ENCODE measurements at regions not wholly inside any gene's neighbourhood (a gene's known extent, or its start where the extent isn't known, plus 50 kb on each side); places are given as distances from the start of the nearest gene placed in this dataset.

- no peak for DNase-seq
Measured at GRCh38 chr4:180640193-180640592, 1603.0 kb upstream of the TENM3 start.

GRCh38 chr4:180641495-180641894 lies 1601.7 kb upstream of the TENM3 start:
- DNase-seq = no peak

GRCh38 chr4:180642732-180643131 lies 1600.5 kb upstream of the TENM3 start:
- DNase-seq = no peak

GRCh38 chr4:180650273-180650672 lies 1592.9 kb upstream of the TENM3 start:
- no peak for DNase-seq

GRCh38 chr4:180652533-180652932 lies 1590.7 kb upstream of the TENM3 start:
- DNase-seq = no peak

GRCh38 chr4:180655886-180656285 lies 1587.3 kb upstream of the TENM3 start:
- no peak for DNase-seq

GRCh38 chr4:180657881-180658280 lies 1585.3 kb upstream of the TENM3 start:
- no peak for DNase-seq

GRCh38 chr4:180664766-180665368 lies 1578.3 kb upstream of the TENM3 start:
- peak; percentile 75 for DNase-seq

- DNase-seq = no peak
Measured at GRCh38 chr4:180665481-180665880, 1577.7 kb upstream of the TENM3 start.

GRCh38 chr4:180665994-180666824 lies 1577.0 kb upstream of the TENM3 start:
- DNase-seq = no peak

GRCh38 chr4:180668732-180669131 lies 1574.5 kb upstream of the TENM3 start:
- DNase-seq = no peak

GRCh38 chr4:180669680-180670079 lies 1573.5 kb upstream of the TENM3 start:
- DNase-seq = no peak

GRCh38 chr4:180674619-180675358 lies 1568.4 kb upstream of the TENM3 start:
- no peak for DNase-seq

GRCh38 chr4:180675359-180675650 lies 1567.9 kb upstream of the TENM3 start:
- no peak for DNase-seq

- no peak for DNase-seq
Measured at GRCh38 chr4:180680305-180680704, 1562.9 kb upstream of the TENM3 start.

GRCh38 chr4:180682776-180683175 lies 1560.4 kb upstream of the TENM3 start:
- DNase-seq = no peak

- no peak for DNase-seq
Measured at GRCh38 chr4:180683186-180683585, 1560.0 kb upstream of the TENM3 start.

GRCh38 chr4:180688480-180688879 lies 1554.7 kb upstream of the TENM3 start:
- no peak for DNase-seq

- no peak for DNase-seq
Measured at GRCh38 chr4:180694875-180695274, 1548.3 kb upstream of the TENM3 start.

- no peak for DNase-seq
Measured at GRCh38 chr4:180695851-180696250, 1547.4 kb upstream of the TENM3 start.

- no peak for DNase-seq
Measured at GRCh38 chr4:180696460-180697092, 1546.6 kb upstream of the TENM3 start.

GRCh38 chr4:180698550-180699195 lies 1544.5 kb upstream of the TENM3 start:
- DNase-seq = no peak

- no peak for DNase-seq
Measured at GRCh38 chr4:180706766-180707165, 1536.4 kb upstream of the TENM3 start.

All from stimulated activated CD8-positive, alpha-beta memory T cell treated with anti-CD3 and anti-CD28 coated beads, Interleukin-4, amount 100 ng/mL, for 48 hours (primary cell).